K562 (cell line): ENCODE measurements at regions not wholly inside any gene's neighbourhood (a gene's known extent, or its start where the extent isn't known, plus 50 kb on each side); places are given as distances from the start of the nearest gene placed in this dataset.

Experiments
- ATAC-seq: fragments of 200-7000 bp; cut with Tn5 transposase; 3 replicates; pipeline ENCODE4 v1.9.1; 2020; ENCODE audit warnings: moderate library complexity
- BruUV-seq: library from RNA; stranded (reverse); fragments of 400-500 nt; replicated peaks from 2 replicates; lab custom pipeline; 2021; lab: Mats Ljungman, UMichigan
- CTCF ChIA-PET: fragments of 300-600 bp; formaldehyde crosslinking; extraction: SDS; loops from one replicate; lab custom pipeline; 2021; ENCODE audit warnings: low intra/inter-chr PET ratio; lab: Yijun Ruan, JAX
- POLR2A ChIA-PET: fragments of 300-600, 350-650 bp; sonication (Branson Sonifier 250); formaldehyde crosslinking; extraction: SDS; loops from one replicate; lab custom pipeline; 2021; ENCODE audit warnings: antibody characterized with exemption, inconsistent platforms; lab: Yijun Ruan, JAX
- DNase-seq, 4 experiments: peaks; one replicate each; pipeline versions ENCODE4 v3.0.0 to v3.0.0-alpha.2; 2011 to 2018; ENCODE audit warnings: low spot score in 3 of 4, mixed read lengths in 3 of 4; ENCODE audit errors: extremely low read depth in 1 of 4
- FAIRE-seq: peaks from 2 replicates; lab custom pipeline; 2011; peaks lifted over from hg19 to GRCh38; lab: Jason Lieb, UNC
- H2AFZ ChIP-seq: 2 replicates; pipeline ENCODE4 v1.6.0; 2011; ENCODE audit warnings: low read depth, low read length, control low read depth, inconsistent platforms
- H3K27ac ChIP-seq: fragments of 200-600 bp; 3 replicates; pipeline ENCODE4 v1.8.0; 2011; ENCODE audit warnings: low read depth, mild to moderate bottlenecking, control low read depth, inconsistent platforms, low read length, moderate library complexity, mixed read lengths; ENCODE audit errors: extremely low read depth
- H3K27me3 ChIP-seq, 2 experiments: fragments of 300-600 bp in 1 of 2; 2 replicates in 1 of 2; 3 replicates in 1 of 2; pipeline versions ENCODE4 v1.6.0 to v1.8.0; 2011; ENCODE audit warnings: inconsistent platforms in 2 of 2, low read length in 2 of 2, mild to moderate bottlenecking in 1 of 2, mixed read lengths in 1 of 2, moderate library complexity in 1 of 2; ENCODE audit not compliant: control insufficient read depth in 2 of 2, insufficient read depth in 2 of 2
- H3K36me3 ChIP-seq: fragments of 300-600 bp; 3 replicates; pipeline ENCODE4 v1.8.0; 2011; ENCODE audit warnings: mild to moderate bottlenecking, low read length, inconsistent platforms; ENCODE audit not compliant: control insufficient read depth, insufficient read depth
- H3K4me1 ChIP-seq, 2 experiments: fragments of 200-600 bp in 1 of 2; replicated peaks in 1 of 2; 2 replicates in 1 of 2; 3 replicates in 1 of 2; pipeline versions ENCODE4 v1.5.1 to v1.8.0; 2011; ENCODE audit warnings: inconsistent platforms in 2 of 2, low read length in 2 of 2, mild to moderate bottlenecking in 1 of 2, mixed read lengths in 1 of 2, moderate library complexity in 1 of 2; ENCODE audit not compliant: control insufficient read depth in 2 of 2, insufficient read depth in 2 of 2
- H3K4me2 ChIP-seq: 2 replicates; pipeline ENCODE4 v1.6.1; 2011; ENCODE audit warnings: low read length, control low read depth, inconsistent platforms, mixed read lengths; ENCODE audit not compliant: insufficient read depth
- H3K4me3 ChIP-seq: fragments of 200-600 bp; sonication (generic), shearing (Covaris generic); 2 replicates; pipeline ENCODE4 v1.5.1; 2016; ENCODE audit warnings: control low read depth, inconsistent platforms
- H3K79me2 ChIP-seq: fragments of 200-600 bp; 3 replicates; pipeline ENCODE4 v1.8.0; 2011; ENCODE audit warnings: low read length, inconsistent platforms; ENCODE audit not compliant: control insufficient read depth, insufficient read depth
- H3K9ac ChIP-seq, 2 experiments: 2 replicates each; pipeline versions ENCODE4 v1.6.0 to v1.6.1; 2011; ENCODE audit warnings: low read depth in 2 of 2, low read length in 2 of 2, control low read depth in 1 of 2, inconsistent platforms in 1 of 2, mild to moderate bottlenecking in 1 of 2, mixed read lengths in 1 of 2; ENCODE audit not compliant: insufficient read depth in 1 of 2
- H3K9me1 ChIP-seq: one replicate; pipeline ENCODE4 v1.6.0; 2011; ENCODE audit warnings: inconsistent platforms, mild to moderate bottlenecking, low read length, moderate library complexity; ENCODE audit not compliant: control insufficient read depth, insufficient read depth
- H3K9me3 ChIP-seq: replicated peaks from 2 replicates; pipeline ENCODE4 v1.5.1; 2011; ENCODE audit warnings: low read depth, low read length, inconsistent platforms; ENCODE audit not compliant: control insufficient read depth, insufficient read depth
- H4K20me1 ChIP-seq: replicated peaks from 2 replicates; pipeline ENCODE4 v1.6.1; 2011; ENCODE audit warnings: low read length, inconsistent platforms, mixed read lengths; ENCODE audit not compliant: control insufficient read depth, insufficient read depth
- ATF6 ChIP-seq: sonication (generic); formaldehyde crosslinking; IDR thresholded peaks from 2 replicates; pipeline ENCODE4 v1.4.0; 2020; ENCODE audit warnings: mild to moderate bottlenecking, missing genetic modification reagents
- BHLHE40 ChIP-seq: IDR thresholded peaks from 2 replicates; pipeline ENCODE4 v1.6.1; 2011; ENCODE audit warnings: low read length, improper control_type of control experiment
- JUNB ChIP-seq: fragments of 450-650 bp; formaldehyde crosslinking; conservative IDR thresholded peaks from 2 replicates; pipeline ENCODE4 v1.4.0; 2020; ENCODE audit warnings: mild to moderate bottlenecking
- KLF10 ChIP-seq: fragments of 250-450 bp; sonication (Bioruptor Pico); IDR thresholded peaks from 2 replicates; pipeline ENCODE4 v1.6.1; 2021; ENCODE audit warnings: matching md5 sums
- MLX ChIP-seq, 2 experiments: fragments of 450-650 bp in 1 of 2; sonication (generic) in 1 of 2; formaldehyde crosslinking; conservative IDR thresholded peaks; 2 replicates each; pipeline versions ENCODE4 v1.4.0 to v1.8.1; 2020 to 2022; ENCODE audit warnings: mild to moderate bottlenecking in 1 of 2, missing genetic modification reagents in 1 of 2
- MTA3 ChIP-seq: fragments of 450-650 bp; formaldehyde crosslinking; IDR thresholded peaks from 2 replicates; pipeline ENCODE4 v1.6.1; 2017; ENCODE audit warnings: mild to moderate bottlenecking, borderline replicate concordance
- NR2C2 ChIP-seq, 2 experiments: fragments of 200-800 bp in 1 of 2; sonication (Bioruptor generic) in 1 of 2; sonication (generic) in 1 of 2; formaldehyde crosslinking in 1 of 2; IDR thresholded peaks; 2 replicates each; pipeline versions ENCODE4 v1.6.1 to v1.8.0; 2016 to 2022; ENCODE audit warnings: mild to moderate bottlenecking in 1 of 2, missing compliant biosample characterization in 1 of 2, missing genetic modification characterization in 1 of 2, missing genetic modification reagents in 1 of 2
- SIN3B ChIP-seq: fragments of 450-650 bp; IDR thresholded peaks from 2 replicates; pipeline ENCODE4 v1.6.1; 2017; ENCODE audit warnings: low read depth, mild to moderate bottlenecking, moderate library complexity
- SMARCA5 ChIP-seq: fragments of 450-650 bp; IDR thresholded peaks from 2 replicates; pipeline ENCODE4 v1.6.1; 2016
- ZBTB9 ChIP-seq: fragments of 450-650 bp; formaldehyde crosslinking; IDR thresholded peaks from 2 replicates; pipeline ENCODE4 v1.4.0; 2020; ENCODE audit warnings: mild to moderate bottlenecking, moderate library complexity
- ZNF239 ChIP-seq: fragments of 250-450 bp; sonication (Bioruptor Pico); IDR thresholded peaks from 2 replicates; pipeline ENCODE4 v1.4.0; 2020; ENCODE audit warnings: mild to moderate bottlenecking
- WGBS: fragments of 100-300 bp; shearing (Covaris generic); methylation state at CpG from one replicate; pipeline ENCODE4 v1.1.6; 2016; ENCODE audit warnings: low coverage, mixed read lengths; ENCODE audit not compliant: insufficient coverage; ENCODE audit errors: missing lambda C conversion rate; 5-methylcytosine and 5-hydroxymethylcytosine counted together
- in situ Hi-C: fragments of 300-500 bp; cut with MboI; formaldehyde crosslinking; loops from 4 replicates; pipeline ENCODE4 v1.15.0; 2018; ENCODE audit warnings: inconsistent platforms, mixed read lengths
- intact Hi-C: fragments of 100-400 bp; cut with micrococcal nuclease; formaldehyde crosslinking; loops from 2 replicates; pipeline ENCODE4 v1.14.2; 2022

GRCh38 chr4:160286051-160286450 is 1183.2 kb downstream of the RAPGEF2 start:
- Histone ChIP-seq H3K4me2 (no peak overlapping the region), H3K4me1 (no peaks in the 10 kb centered on the region), H3K9me1 (no peaks in the 10 kb centered on the region), H2AFZ (no peak overlapping the region), H3K36me3 (no peaks in the 10 kb centered on the region), H4K20me1 (no peaks in the 10 kb centered on the region), H3K4me3 (no peak overlapping the region), H3K9ac (no peak overlapping the region), H3K9me3 (no peaks in the 10 kb centered on the region), H3K79me2 (no peaks in the 10 kb centered on the region), H3K27ac (no peak overlapping the region), H3K27me3 (no peaks in the 10 kb centered on the region)
- BruUV-seq = no TSS peak
- no peak for FAIRE-seq
- ChIA-PET CTCF (no interaction called here), POLR2A (no interaction called here)
- DNase-seq = no peak
- in situ Hi-C loops (no loop called here), intact Hi-C loops (no loop called here)
- WGBS = 0% methylated on average over 1 of the region's 1 CpG
- no peak for ATAC-seq
- no peak for TF ChIP-seq MTA3
- no peak for TF ChIP-seq ZBTB9 (CRISPR knock-in tag)
- no peak for TF ChIP-seq NR2C2 (CRISPR knock-in tag; IDR thresholded peaks at IDR 0.05)
- no peak for TF ChIP-seq NR2C2 (tag; IDR thresholded peaks at IDR 0.05)
- TF ChIP-seq SIN3B = no peak
- TF ChIP-seq SMARCA5 = no peak
- no peak for TF ChIP-seq MLX (CRISPR knock-in tag; conservative IDR thresholded peaks at IDR 0.05)
- no peak for TF ChIP-seq ATF6 (CRISPR knock-in tag)
- TF ChIP-seq KLF10 = no peak
- no peak for TF ChIP-seq ZNF239 (CRISPR knock-in tag)
- no peak for TF ChIP-seq JUNB (CRISPR knock-in tag)
- no peak for TF ChIP-seq BHLHE40
